Stomach (tissue), 8 donors: ENCODE measurements at regions not wholly inside any gene's neighbourhood (a gene's known extent, or its start where the extent isn't known, plus 50 kb on each side); places are given as distances from the start of the nearest gene placed in this dataset.

ENCODE experiments used
- DNase-seq, 2 donors: peaks; one replicate each; pipeline versions ENCODE4 v3.0.0 to v3.0.0-alpha.2; 2013 to 2019
- H3K27ac ChIP-seq, 5 donors: fragments of 200-600 bp in 4 of 5; sonication (generic) in 4 of 5; one replicate each; pipeline ENCODE4 v1.5.1; 2013 to 2019; ENCODE audit warnings: mild to moderate bottlenecking in 1 of 5, moderate library complexity in 1 of 5
- H3K27me3 ChIP-seq, 3 donors: fragments of 200-600 bp; sonication (generic); one replicate each; pipeline ENCODE4 v1.5.1; 2017 to 2019; ENCODE audit warnings: mixed run types in 1 of 3
- H3K36me3 ChIP-seq, 4 donors: fragments of 200-600 bp; sonication (generic); 1 replicate in 3 of 4; 2 replicates in 1 of 4; pipeline ENCODE4 v1.5.1; 2016 to 2019
- H3K4me1 ChIP-seq, 4 donors: fragments of 200-600 bp; sonication (generic); one replicate each; pipeline ENCODE4 v1.5.1; 2016 to 2019
- H3K4me3 ChIP-seq, 4 donors: fragments of 200-600 bp; sonication (generic) in 3 of 4; one replicate each; pipeline ENCODE4 v1.5.1; 2016 to 2019; ENCODE audit warnings: mild to moderate bottlenecking in 1 of 4
- H3K9me3 ChIP-seq, 4 donors: fragments of 200-600 bp; sonication (generic); one replicate each; pipeline ENCODE4 v1.5.1; 2016 to 2019
- CTCF ChIP-seq, 7 experiments: fragments of 450-650 bp in 4 of 7; fragments of 200-600 bp in 3 of 7; sonication (generic) in 3 of 7; IDR thresholded peaks; one replicate each; pipeline ENCODE4 v1.5.1; 2016 to 2019; ENCODE audit warnings: antibody characterized with exemption in 7 of 7, control low read depth in 2 of 7, mild to moderate bottlenecking in 1 of 7
- EP300 ChIP-seq: sonication (generic); formaldehyde crosslinking; IDR thresholded peaks from one replicate; pipeline ENCODE4 v1.6.1; 2017; ENCODE audit warnings: antibody characterized with exemption
- POLR2A ChIP-seq, 4 donors: fragments of 450-650 bp; IDR thresholded peaks; one replicate each; pipeline ENCODE4 v1.6.1; 2016; ENCODE audit warnings: antibody characterized with exemption in 4 of 4, control low read depth in 2 of 4, mild to moderate bottlenecking in 1 of 4, moderate library complexity in 1 of 4
- POLR2AphosphoS5 ChIP-seq, 3 donors: sonication (generic); formaldehyde crosslinking; IDR thresholded peaks; one replicate each; pipeline ENCODE4 v1.6.1; 2016; ENCODE audit warnings: antibody characterized with exemption in 3 of 3
- WGBS, 5 donors: extraction: QIAGEN DNeasy Blood & Tissue Kit in 3 of 5; methylation state at CpG; one replicate each; pipeline versions ENCODE4 v1.1.5 to v1.1.7; 2013 to 2018; 5-methylcytosine and 5-hydroxymethylcytosine counted together
- intact Hi-C: fragments of 100-400 bp; cut with DNase I; formaldehyde crosslinking; loops from one replicate; pipeline ENCODE4 v1.15.1; 2023; ENCODE audit warnings: low total_unique reads
- donor health status: healthy with polysubstance abuse.
- donor health status: Bipolar disorder and iron deficiency.
- donor health status: healthy.

DNA sequence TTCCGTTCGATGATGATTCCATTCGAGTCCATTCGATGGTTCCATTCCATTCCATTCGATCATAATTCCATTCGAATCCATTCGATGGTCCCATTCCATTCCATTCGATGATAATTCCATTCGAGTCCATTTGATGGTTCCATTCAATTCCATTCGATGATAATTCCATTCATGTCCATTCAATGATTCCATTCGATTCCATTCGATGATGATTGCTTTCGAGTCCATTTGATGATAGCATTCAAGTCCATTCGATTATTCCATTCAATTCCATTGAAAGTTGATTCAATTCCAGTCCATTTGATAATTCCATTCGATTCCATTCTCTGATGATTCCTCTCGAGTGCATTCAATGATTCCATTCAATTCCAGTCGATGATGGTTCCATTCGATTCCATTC lies 3895.3 kb downstream of the SRGAP2C start:
- Histone ChIP-seq H3K27ac (no peak overlapping the region), H3K4me1 (no peaks in the 10 kb centered on the region), H3K27me3 (peaks cover 0 to 2% (median 0%) of the 10 kb centered on the region in 3 donors), H3K4me3 (no peak overlapping the region), H3K9me3 (peaks cover 7 to 91% (median 60%) of the 10 kb centered on the region in 4 donors), H3K36me3 (no peaks in the 10 kb centered on the region)
- intact Hi-C loops: no loop called here
- DNase-seq: no peak
- TF ChIP-seq POLR2A (IDR thresholded peaks at IDR 0.05) (no peak), CTCF (IDR thresholded peaks at IDR 0.05) (no peak), EP300 (no peak), POLR2AphosphoS5 (IDR thresholded peaks at IDR 0.05) (no peak)
- 67 to 78% (median 77%) methylated on average over 18 of the region's 18 CpGs for WGBS, 5 donors

DNA sequence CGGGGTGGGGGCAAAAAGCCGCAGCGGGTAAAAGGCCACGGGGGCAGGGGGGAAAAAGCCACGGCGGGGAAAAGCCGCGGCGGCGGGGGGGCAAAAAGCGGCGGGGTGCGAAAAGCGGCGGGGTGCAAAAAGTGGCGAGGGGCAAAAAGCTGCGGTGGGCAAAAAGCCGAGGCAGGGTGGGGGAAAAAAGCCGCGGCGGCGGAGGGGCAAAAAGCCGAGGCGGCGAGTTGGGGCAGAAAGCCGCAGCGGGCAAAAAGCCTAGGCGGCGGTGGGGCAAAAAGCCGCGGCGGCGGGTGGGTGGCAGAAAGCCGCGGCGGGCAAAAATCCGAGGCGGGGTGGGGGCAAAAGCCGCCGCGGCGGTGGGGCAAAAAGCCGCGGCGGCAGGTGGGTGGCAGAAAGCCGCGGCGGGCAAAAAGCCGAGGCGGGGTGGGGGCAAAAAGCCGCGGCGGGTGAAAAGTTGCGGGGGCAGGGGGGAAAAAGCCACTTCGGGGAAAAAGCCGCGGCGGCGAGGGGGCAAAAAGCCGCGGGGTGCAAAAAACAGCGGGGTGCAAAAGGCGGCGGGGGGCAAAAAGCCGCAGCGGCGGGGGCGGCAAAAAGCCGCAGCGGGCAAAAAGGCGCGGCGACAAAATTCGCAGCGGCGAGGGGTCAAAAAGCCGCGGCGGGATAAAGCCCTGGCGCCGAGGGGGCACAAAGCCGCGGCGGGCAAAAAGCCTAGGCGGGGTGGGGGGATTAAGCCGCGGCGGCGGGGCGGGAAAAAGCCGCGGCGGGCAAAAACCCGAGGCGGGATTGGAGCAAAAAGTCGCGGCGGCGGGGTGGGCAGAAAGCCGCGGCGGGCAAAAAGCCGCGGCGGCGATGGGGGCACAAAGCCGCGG lies 3901.2 kb downstream of the SRGAP2C start:
- intact Hi-C loops: no loop called here
- WGBS, 5 donors: 63 to 69% (median 68%) methylated on average over 79 to 108 of the region's 108 CpGs
- no peak for DNase-seq

DNA sequence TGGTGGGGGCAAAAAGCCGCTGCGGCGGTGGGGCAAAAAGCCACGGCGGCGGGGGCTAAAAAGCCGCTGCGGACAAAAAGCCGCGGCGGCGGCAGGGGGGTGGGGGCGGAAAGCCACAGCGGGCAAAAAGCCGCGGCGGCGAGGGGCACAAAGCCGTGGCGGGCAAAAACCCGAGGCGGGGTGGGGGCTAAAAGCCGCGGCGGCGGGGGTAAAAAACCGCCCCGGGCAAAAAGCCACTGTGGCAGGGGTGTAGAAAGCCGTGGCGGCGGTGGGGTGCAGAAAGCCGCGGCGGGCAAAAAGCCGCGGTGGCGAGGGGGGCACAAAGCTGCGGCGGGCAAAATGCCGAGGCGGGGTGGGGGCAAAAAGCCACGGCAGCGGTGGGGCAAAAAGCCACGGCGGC lies 3901.8 kb downstream of the SRGAP2C start:
- H3K9me3 ChIP-seq: peaks cover 16 to 63% (median 55%) of the 10 kb centered on the region in 4 donors
- H3K27me3 ChIP-seq: peaks cover 0 to 32% (median 0%) of the 10 kb centered on the region in 3 donors
- no peaks in the 10 kb centered on the region for H3K4me1 ChIP-seq
- no peak overlapping the region for H3K27ac ChIP-seq
- no peaks in the 10 kb centered on the region for H3K36me3 ChIP-seq
- TF ChIP-seq EP300: no peak
- no peak for TF ChIP-seq CTCF (IDR thresholded peaks at IDR 0.05)
- no peak for TF ChIP-seq POLR2AphosphoS5 (IDR thresholded peaks at IDR 0.05)
- no peak for TF ChIP-seq POLR2A (IDR thresholded peaks at IDR 0.05)
- intact Hi-C loops: no loop called here
- no peak for DNase-seq
- no peak overlapping the region for H3K4me3 ChIP-seq
- 56 to 65% (median 61%) methylated on average over 34 to 45 of the region's 45 CpGs for WGBS, 5 donors

More for the DNA sequence above, 3901.2 kb downstream of the SRGAP2C start:
- Histone ChIP-seq H3K27ac (no peak overlapping the region), H3K36me3 (no peaks in the 10 kb centered on the region), H3K27me3 (peaks cover 0 to 32% (median 0%) of the 10 kb centered on the region in 3 donors), H3K9me3 (peaks cover 16 to 70% (median 60%) of the 10 kb centered on the region in 4 donors), H3K4me1 (no peaks in the 10 kb centered on the region), H3K4me3 (no peak overlapping the region)
- no peak for TF ChIP-seq CTCF (IDR thresholded peaks at IDR 0.05)
- TF ChIP-seq POLR2A (IDR thresholded peaks at IDR 0.05): no peak
- TF ChIP-seq EP300: no peak
- no peak for TF ChIP-seq POLR2AphosphoS5 (IDR thresholded peaks at IDR 0.05)

- DNase-seq: no peak
- intact Hi-C loops: no loop called here
Measured at GRCh38 chr1:125087247-125087646, 3902.5 kb downstream of the SRGAP2C start.

DNA sequence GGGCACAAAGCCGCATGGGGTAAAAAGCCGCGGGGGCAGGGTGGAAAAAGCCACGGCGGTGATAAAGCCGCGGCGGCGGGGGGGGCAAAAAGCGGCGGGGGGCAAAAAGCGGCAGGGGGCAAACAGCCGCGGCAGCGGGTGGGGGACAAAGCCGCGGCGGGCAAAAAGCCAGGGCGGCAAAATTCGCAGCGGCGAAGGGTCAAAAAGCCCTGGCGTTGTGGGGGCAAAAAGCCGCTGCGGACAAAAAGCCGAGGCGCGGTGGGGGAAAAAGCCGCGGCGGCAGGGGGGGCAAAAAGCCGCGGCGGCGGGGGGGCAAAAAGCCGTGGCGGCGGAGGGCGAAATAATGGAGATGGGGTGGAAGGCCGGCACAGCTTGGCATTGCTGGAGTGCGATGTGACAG lies 3902.9 kb downstream of the SRGAP2C start:
- no peaks in the 10 kb centered on the region for H3K4me1 ChIP-seq
- no peak for DNase-seq
- TF ChIP-seq EP300 (no peak), POLR2A (IDR thresholded peaks at IDR 0.05) (no peak), CTCF (IDR thresholded peaks at IDR 0.05) (no peak), POLR2AphosphoS5 (IDR thresholded peaks at IDR 0.05) (no peak)
- H3K27ac ChIP-seq: no peak overlapping the region
- H3K4me3 ChIP-seq: no peak overlapping the region
- intact Hi-C loops: no loop called here
- H3K9me3 ChIP-seq: peaks cover 16 to 53% (median 50%) of the 10 kb centered on the region in 4 donors
- H3K36me3 ChIP-seq: no peaks in the 10 kb centered on the region
- H3K27me3 ChIP-seq: peaks cover 0 to 32% (median 0%) of the 10 kb centered on the region in 3 donors
- WGBS, 5 donors: 50 to 57% (median 51%) methylated on average over 28 to 41 of the region's 41 CpGs

More at GRCh38 chr1:125087247-125087646, 3902.5 kb downstream of the SRGAP2C start:
- H3K36me3 ChIP-seq: no peaks in the 10 kb centered on the region
- WGBS, 5 donors: 58 to 63% (median 59%) methylated on average over 24 to 55 of the region's 55 CpGs
- no peak overlapping the region for H3K4me3 ChIP-seq
- no peaks in the 10 kb centered on the region for H3K4me1 ChIP-seq
- TF ChIP-seq EP300: no peak
- TF ChIP-seq POLR2A (IDR thresholded peaks at IDR 0.05): no peak
- peaks cover 0 to 32% (median 0%) of the 10 kb centered on the region in 3 donors for H3K27me3 ChIP-seq
- no peak overlapping the region for H3K27ac ChIP-seq
- peaks cover 16 to 57% (median 52%) of the 10 kb centered on the region in 4 donors for H3K9me3 ChIP-seq
